NCI-H1105 treated with DMSO at 0.1 percent for 48 hours (cell line): ENCODE measurements at regions not wholly inside any gene's neighbourhood (a gene's known extent, or its start where the extent isn't known, plus 50 kb on each side); places are given as distances from the start of the nearest gene placed in this dataset.

ENCODE experiments used
- DNase-seq: peaks from one replicate; lab custom pipeline; 2025; lab: John Stamatoyannopoulos, UW

DNA sequence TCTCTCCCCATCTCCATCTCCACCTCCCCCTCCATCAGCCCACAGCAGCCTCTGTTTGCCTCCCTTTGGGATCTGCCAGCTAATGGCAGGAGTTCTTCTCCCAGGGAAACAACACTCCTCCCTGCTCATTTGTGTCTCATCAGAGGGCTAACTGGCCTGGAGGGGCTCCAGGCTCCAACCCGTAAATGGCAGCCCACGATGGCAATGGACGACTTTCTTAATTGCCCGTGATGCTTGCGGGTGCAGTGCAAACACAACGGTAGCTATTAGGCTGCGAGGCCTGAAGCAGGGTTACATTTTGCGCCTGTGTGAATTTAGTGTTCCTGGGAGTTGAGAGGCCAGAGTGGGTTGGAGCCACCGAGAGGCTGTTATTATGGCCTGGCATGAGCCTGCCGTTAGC lies 285.1 kb downstream of the TNS1 start:
- no peak for DNase-seq

DNA sequence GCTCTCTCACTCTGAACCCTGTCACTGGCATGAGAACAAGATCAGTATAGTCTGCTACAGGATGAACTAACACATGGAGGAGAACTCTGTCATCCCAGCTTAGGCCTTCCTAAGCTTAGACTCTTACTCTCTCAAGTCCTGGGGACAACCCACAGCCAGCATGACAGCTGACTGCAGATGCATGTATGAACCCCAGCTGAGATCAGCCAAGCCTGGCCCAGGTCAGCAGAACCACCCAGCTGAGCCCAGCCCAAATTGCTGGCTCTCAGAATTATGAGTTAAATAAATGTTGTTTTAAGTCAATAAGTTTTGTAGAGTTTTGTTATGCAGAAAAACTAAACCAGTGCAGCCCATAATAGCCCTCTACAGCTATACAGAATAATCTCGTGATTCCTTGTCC lies 287.3 kb downstream of the TNS1 start:
- DNase-seq: no peak

DNA sequence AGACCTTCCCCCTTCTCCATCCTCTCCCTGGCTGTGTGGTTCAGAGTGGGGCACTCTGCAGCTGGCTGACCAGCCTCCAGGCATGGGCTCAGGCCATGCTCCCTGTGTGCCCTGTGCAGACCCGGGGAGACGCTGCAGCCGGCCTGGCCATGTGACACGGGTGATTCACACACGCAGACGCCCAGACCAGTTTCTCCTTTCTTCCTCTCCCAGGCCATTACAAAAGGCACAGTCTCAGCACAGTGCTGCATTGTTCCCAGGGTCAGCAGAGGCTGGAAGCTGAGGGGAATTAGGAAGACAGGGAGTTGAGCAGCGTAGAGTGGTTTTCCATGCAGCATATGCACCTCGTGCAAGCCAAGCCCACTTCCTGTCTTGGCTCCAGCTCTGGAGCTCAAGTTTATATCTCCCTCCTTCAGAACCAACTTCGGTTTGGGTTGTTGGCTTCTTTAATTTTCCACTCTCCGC lies 288.5 kb downstream of the TNS1 start:
- DNase-seq: no peak

DNA sequence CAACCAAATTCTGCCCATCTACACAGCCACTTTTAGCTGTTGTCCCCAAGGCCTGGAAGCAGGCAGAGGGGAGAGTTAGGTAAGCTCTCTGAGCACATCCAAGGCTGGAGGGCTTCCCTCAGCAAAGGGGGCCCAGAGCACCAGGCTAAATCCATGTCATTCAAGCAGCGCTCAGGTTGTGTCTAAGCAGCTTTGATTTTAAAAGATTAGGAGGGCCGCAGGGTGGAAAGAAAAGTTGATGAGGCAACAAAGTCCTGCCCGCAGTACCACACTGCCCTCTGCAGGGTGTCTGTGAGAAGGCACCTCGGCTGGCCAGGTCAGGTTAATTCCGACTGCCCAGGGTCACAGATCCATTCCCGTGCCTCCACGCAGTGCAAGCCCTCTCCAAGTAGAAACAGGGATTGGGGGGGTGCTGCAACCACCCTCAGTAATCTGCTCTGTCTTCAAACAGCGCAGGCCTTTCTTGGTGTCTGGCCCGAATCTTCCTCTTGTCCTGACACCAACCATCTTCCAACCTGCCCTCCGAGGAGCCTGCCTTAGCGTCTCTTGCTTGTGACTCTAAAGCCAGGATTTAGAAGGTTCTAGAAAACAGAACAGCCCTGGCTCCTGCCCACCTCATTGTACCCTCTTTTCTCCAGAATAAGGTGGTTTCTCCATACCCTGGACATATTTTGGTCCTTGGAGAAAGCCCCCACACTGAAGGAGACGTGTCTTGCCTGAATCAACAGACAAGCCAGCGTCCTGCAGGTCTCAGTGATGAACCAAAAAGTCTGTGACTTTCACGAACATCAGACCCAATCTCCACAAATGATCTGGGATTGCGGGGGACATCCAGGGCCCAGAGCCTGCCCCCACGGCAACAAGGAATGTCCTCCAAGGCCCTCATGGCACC lies 289.2 kb downstream of the TNS1 start:
- DNase-seq: peak; percentile 43

DNA sequence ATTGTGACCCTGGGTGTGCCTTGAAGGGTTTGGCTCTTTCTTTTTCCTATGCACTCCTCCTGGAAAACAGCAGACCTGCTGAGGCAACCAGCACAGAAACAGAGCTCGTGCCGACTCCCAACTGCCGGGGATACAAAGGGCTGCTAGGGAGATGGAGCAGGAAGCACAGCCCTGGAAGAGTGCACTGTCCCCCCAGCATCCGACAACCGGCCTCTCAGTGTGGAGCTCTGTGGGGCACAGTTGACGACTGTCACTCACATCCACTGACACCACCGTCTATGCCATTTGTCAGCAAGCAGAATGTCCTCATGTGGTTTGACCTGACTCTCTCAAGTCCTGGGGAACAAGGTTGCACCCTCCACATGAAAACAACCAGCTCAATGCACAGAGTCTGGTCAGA lies 290.4 kb downstream of the TNS1 start:
- no peak for DNase-seq

DNA sequence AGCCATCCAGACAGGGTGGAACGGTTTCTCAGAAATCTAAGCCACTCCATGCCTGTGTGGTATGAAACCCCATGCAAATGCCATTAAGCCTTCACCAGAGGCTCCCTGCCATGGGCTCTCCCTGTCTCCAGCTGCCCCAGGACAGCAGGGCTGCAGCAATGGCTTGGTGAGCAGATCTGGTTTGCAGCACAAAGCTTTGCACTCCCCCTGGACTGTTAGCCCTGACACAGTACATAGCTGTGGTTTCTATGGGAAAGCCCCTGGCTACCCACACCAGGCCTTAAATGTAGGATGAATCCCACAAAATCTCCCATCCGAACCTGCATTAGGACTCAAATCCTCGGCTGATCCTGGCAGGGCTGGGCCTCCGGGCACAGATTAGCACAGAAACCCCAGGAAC lies 291.6 kb downstream of the TNS1 start:
- no peak for DNase-seq

DNA sequence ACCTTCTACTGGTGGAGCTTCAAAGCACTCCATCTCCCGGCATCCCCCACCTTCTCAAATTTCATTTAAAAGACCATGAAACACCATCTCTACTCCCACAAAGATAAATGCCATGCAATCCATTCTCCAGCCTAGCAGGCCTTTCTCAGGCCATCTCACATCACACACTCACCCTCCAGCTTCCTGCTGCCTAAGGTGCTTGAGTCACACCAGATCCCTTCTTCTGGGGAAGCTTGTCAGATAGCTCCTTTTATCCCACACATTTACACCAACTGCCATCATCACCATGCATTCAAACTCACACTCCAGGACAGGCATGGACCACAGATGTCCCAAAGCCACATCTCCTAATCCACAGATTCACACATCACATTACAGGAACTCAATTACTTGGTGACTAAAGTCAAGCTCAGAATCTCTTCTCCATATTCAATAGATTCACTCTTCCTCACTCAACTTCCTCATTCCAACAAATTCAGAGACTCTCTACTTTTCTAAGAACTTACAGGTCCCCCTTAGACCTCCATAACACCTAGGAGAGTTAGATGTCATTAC lies 292.5 kb downstream of the TNS1 start:
- no peak for DNase-seq

DNA sequence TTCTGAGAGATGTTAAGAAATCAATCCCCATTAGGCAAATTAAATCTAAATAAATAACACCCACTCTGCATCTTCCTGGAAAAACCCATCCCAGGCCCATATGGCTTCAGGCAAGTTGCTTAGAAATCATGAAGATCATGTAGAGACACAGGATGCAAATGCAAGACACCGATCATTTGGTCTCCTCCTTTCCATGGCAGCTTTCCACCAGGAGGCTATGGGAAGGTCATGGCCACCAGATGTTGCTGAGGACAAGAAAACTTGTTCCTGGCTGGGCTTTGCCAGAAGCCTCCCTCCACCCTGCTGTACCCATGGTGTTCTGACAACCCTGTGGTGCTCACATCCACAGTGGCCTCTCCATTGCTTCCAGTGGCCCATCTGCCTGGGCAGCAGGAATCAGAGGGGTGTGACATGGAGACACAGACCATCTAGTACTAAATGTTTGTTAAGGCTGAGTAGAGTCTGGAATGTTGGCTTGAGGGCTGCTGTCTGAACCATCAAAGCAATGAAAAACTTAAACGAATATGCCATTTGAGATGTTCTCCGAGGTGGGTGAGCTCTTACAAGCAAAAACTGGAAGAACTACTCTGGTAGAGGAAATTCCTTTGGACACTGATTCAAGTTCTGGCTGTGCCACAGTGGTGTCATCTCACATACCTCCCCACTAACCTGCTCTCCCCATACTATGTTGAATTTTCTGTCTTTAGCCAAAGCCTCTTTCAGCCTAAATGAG lies 293.2 kb downstream of the TNS1 start:
- no peak for DNase-seq

DNA sequence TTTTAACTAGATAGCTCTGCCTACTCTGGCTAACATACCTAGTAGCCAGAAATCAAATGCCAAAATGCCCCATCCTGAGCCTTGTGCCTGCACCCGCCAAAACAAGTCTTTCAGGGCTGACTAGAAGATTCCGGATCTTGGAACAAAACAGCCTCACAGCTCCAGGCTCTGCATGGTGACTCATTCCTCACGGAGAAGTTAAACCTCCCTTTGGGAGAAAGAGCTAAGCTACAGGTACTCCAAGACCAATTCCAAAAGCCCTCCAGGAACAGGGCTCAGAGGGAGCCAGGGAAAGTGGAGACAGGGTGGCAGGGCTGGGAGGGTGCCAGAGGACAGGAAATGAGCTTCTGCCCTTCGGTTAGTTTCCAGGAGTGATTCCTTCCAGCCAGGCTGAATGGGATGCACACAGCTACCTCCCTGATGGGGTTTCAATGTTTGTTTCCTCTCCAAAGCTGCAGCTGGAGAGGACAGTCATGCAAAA lies 295.6 kb downstream of the TNS1 start:
- DNase-seq: no peak

DNA sequence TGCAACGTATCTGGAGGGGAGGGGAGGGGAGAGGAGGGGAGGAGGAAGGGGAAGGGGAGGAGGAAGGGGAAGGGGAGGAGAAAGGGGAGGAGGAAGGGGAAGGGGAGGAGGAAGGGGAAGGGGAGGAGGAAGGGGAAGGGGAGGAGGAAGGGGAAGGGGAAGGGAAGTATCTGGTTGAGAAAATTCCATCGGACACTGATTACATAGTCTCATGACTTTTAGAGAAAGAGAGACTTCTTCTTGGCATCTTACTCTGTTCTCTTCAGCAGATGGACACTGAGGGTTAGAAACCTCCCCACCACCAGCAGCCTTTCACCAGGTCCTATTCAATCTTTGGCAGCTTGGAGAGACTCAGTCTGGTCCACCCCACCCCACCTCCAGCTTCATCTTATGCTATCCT lies 296.3 kb downstream of the TNS1 start:
- no peak for DNase-seq

DNA sequence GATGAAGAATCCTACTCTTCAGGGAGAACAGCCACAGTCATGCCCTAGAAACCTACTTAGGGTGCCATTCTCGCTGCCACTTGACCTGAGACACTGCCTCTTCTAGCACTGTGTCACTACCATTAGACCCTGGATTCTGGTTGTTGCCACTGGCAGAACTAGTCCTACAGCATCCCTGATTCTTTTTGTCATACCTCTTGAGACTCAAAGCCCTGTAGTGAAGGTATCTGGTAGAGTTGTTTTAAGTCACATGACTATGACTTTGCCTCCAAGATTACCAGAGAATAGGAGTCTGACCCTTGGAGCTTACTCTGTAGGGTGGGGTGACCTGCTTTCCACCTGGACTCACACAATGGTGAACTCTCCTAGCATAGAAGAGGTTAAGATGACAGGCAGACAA lies 296.7 kb downstream of the TNS1 start:
- DNase-seq: no peak

DNA sequence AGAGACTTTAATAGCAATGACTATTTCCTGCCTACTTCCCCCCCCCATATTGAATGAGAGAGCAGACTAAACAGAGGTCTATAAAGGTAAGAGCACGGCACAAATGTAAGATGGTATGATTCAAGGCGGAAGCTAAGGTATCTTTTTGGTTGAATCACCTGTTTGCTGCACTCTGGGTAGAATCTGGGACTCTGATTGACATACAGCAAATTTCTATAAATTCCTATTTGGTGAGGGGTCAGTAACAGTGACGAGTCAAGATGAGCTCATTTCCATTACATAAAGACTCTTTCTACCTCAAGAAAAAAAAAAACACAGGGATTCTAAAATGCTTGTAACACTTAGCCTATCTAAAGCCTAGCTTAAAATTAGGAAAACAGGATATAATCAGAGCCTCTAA lies 297.3 kb downstream of the TNS1 start:
- DNase-seq: no peak

DNA sequence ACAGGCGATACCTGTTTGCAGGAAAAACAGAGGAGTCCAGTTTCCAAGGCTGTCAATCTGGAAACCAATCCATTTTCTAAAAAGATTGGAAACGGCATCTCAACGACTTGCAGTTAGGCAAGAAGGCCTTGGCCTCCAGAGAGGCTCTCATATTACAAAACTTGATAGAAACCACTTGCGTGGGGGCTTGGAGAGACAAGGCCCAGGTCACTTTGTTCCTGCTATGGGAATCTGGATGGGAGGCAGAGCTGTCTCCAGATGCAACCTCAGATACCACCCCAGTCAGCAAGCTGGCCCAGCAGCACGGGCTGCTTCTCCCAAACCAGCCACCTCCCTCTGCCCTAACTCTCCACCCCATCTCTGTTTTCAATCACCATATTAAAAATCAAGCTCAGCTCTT lies 298.8 kb downstream of the TNS1 start:
- DNase-seq: no peak

DNA sequence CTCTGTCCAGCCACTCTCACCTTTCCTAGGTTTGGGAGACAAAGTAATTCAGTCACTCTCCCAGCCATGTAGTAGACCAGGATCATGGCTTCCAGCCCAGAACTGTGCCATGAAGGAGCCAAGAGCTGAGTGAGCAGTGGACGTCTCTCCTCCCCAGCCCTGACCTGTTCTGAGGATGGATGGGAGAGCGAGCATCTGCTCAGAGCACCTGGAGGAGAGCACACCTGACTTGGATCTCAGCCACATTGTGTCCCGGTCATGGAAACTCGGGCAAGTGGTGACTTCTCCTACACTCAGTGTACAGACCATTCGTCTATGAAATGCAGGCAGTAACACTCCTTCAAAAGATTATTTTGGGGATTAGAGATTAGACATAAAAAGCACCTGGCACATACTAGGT lies 299.7 kb downstream of the TNS1 start:
- no peak for DNase-seq

DNA sequence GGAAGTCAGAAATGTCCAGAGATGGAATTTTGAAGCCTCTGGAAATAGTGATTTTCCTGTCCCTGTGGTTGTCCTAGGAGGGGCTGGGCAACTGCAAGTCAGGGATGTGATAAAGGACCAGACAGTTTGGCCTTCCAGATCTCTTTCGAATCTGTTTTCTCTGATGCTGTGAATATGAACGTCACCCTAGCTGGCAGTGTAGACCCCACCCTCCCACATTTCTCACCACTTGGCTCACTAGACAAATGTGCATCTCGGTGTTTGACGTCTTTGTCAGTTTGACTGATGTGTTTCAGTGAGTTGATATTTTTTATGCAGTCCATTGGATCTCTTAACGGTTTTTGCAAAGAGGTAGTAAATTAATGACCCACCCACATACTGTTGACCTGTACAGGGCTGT lies 301.2 kb downstream of the TNS1 start:
- DNase-seq: no peak

DNA sequence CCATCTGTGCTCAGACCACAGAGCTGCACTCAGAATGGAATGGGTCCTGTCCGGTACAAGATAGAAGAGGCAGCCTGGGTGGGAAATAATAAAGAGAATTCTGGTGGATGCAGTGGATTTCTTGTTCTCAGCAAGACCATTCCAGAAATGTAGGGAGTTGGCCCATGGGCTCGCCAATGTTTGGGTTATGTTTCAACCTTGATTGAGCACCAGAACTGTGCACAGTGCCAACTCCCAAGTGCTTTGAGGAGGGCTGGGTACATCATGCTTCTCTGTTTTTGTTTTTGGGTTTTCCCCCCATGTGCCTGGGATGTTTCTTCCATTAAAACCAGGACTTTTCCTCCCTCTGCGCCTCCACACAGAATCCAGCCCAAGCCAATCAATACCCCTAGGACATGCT lies 304.1 kb downstream of the TNS1 start:
- DNase-seq: no peak

DNA sequence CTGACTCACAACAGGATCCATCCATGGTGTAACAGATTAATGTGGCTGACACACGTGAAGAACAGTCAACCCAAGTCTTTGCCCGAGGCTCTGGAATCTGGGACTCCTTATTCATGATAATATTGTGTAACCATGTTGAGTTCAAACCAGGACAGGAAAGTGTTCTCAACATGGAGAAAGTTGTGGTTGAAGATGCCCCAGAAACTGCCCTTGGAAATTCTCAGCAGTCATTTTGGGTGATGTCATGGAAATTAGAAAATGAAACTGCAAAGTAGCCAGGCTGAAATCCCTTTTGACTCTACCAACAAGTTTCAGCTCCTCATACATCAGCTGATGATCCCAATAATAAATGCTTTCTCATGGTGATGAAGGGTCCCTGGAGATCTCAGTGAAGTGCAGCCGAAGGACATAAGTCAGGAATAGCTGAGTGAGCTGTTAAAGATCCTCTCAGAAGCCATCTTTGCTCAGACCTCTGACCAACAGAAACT lies 307.7 kb downstream of the TNS1 start:
- no peak for DNase-seq

DNA sequence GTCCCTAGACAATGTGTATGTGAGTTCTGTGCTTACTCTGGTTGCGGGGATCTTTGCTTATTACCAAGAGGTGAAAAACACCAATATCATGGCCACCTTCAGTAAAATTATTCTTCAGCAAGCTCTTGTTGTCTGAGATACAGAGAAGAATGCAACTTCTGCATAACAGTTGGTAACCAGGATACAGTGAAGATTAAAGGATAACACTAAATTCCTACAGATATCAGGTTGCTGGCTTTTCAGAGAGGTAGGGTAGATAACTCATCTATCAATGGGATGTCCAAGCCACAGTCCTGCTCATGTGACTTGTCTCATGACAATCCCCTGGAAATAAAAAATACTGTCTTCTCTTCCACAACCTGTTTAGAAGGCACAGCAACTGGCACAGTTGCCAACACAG lies 308.5 kb downstream of the TNS1 start:
- no peak for DNase-seq

DNA sequence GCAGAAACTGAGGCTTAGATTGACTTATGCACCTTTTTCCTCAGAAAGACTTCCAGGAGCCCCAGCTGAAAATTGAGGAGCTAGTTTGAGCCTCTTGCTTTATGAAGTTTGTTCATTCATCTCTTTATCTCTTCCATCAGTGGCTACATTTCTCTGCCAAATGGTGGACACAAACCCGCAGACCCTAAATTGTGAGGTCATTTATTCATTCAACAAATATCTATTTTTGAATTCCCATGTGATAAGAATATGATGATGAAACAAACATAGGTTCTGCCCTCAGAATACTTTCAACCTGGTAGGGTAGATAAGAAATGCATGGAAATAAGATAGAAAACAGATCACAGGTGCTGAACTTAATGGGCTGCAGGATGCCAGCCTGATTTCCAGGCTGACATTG lies 309.4 kb downstream of the TNS1 start:
- DNase-seq: no peak

DNA sequence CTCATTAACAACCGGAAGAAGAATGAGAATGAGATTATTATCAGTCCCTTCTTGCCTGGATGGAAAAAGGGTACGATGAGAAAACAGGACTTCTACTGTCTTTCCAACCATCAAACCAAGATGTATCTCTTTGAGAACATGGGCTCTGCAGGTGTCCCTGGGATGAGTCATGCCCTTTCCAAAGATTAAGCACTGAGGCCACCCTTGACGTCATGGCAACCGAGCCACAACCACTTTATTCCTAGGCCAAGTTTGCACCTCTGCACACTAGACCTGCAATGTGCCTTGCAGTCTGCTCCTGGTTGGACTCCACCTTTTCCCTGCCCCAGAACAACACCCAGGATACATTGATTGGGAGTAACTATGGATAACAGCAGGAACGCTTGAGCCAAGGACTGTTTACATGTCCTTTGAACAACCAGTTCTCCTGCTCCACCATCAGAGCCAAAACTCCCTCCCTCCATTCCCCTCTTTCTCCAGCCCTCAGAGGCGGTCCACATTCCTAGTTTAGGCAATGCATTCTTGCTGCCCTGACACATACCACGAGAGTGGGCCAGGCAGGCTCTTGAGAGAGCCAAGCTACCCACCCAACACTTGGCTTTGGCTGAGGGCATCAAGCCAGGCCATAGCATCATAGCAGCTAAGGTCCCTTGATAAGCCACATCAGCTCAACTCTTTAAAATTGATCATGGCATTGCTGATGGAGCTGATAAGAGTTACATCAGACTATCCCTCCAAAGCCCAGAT lies 310.7 kb downstream of the TNS1 start:
- no peak for DNase-seq

DNA sequence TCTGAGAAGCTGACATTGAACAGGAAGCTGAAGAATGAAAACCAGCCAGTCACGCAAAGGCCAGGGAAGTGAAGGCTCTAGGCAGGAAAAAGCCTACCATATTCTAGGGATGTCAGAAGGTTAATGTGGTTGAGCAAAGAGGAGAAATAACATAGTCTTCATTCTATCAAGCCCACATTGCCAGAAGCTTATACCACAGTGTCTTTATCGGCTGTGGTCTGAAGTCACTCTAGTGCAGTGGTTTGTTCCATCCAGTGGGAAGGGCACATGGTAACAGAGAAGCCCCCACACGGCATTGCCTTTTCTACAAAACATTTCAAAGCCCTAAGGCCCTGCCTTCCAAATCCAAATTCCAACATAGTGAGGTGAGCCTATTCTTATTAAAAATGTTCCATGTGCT lies 311.3 kb downstream of the TNS1 start:
- DNase-seq: no peak

DNA sequence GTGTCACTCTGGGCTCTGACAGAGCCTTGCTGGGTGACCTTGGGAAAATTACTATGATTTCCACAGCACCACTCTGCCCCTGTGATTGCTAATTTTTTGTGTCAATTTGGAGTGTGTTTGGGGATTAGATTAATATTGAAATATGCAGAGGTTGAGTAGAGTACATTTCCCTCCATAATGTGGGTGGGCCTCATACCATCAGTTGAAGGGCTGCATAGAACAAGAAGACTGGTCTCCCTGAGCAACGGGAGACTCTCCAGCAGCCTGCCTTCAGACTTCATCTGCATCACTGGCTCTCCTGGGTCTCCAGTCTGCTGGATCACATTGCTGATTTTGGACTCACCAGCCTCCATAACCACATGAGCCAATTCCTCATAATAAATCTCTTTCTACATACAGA lies 313.7 kb downstream of the TNS1 start:
- DNase-seq: no peak
